ENCODE measurements at regions not wholly inside any gene's neighbourhood (a gene's known extent, or its start where the extent isn't known, plus 50 kb on each side); places are given as distances from the start of the nearest gene placed in this dataset.

DNA sequence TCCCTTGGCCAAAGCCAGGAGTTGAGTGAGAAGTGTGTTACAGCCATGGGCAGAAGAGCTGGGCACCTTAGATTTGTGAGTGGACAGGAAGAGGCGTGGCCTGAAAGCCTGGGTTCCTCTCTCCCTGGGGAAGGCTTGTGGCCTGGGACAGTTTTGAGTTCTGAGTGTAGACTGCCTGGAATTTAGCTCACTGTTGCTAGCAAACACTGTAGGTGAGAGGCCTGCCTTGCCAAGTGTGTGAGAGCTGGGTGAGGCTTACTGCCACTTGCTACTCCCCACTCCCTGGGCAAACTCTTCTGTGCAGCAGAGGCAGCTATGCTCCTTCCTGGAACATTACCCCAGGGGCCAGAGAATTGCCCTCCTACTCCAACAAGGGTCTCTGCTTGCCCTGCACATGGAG, 150.0 kb upstream of the GALNT5 start:
- TF ChIP-seq EZH2 (IDR thresholded peaks at IDR 0.05) (no peak), POLR2AphosphoS5 (IDR thresholded peaks at IDR 0.05; ENCODE audit: borderline replicate concordance, low read depth, low read length) (no peak), FOXP2 (optimal IDR thresholded peaks at IDR 0.05; ENCODE audit: control extremely low read depth, extremely low read length, insufficient read depth) (no peak)

All from SK-N-MC (cell line).